ENCODE measurements at regions not wholly inside any gene's neighbourhood (a gene's known extent, or its start where the extent isn't known, plus 50 kb on each side); places are given as distances from the start of the nearest gene placed in this dataset.

- no peak for TF ChIP-seq POLR2AphosphoS5 (IDR thresholded peaks at IDR 0.05)
- no peak for TF ChIP-seq EP300 (IDR thresholded peaks at IDR 0.05)
- no peak for TF ChIP-seq POLR2A (IDR thresholded peaks at IDR 0.05)
- no peak for TF ChIP-seq CTCF (IDR thresholded peaks at IDR 0.05)
Measured at GRCh38 chr5:91849069-91849468, 466.0 kb upstream of the ARRDC3 start.
